RCC 7860 (cell line): ENCODE measurements at regions not wholly inside any gene's neighbourhood (a gene's known extent, or its start where the extent isn't known, plus 50 kb on each side); places are given as distances from the start of the nearest gene placed in this dataset.
"Not testable (repeated sequence)": the region's sequence is repeated elsewhere in the genome, so short reads cannot be mapped to it uniquely, and the experiment has no call there.

Experiments used
- DNase-seq: peaks from one replicate; pipeline ENCODE4 v3.0.0-alpha.2; 2015; ENCODE audit warnings: low spot score
- FAIRE-seq: peaks from 2 replicates; lab custom pipeline; 2012; peaks lifted over from hg19 to GRCh38; lab: Jason Lieb, UNC

- FAIRE-seq (no peak), DNase-seq (no peak)
These were observed 197.8 kb downstream of the MEMO1 start for GRCh38 chr2:31813016-31813415.

DNA sequence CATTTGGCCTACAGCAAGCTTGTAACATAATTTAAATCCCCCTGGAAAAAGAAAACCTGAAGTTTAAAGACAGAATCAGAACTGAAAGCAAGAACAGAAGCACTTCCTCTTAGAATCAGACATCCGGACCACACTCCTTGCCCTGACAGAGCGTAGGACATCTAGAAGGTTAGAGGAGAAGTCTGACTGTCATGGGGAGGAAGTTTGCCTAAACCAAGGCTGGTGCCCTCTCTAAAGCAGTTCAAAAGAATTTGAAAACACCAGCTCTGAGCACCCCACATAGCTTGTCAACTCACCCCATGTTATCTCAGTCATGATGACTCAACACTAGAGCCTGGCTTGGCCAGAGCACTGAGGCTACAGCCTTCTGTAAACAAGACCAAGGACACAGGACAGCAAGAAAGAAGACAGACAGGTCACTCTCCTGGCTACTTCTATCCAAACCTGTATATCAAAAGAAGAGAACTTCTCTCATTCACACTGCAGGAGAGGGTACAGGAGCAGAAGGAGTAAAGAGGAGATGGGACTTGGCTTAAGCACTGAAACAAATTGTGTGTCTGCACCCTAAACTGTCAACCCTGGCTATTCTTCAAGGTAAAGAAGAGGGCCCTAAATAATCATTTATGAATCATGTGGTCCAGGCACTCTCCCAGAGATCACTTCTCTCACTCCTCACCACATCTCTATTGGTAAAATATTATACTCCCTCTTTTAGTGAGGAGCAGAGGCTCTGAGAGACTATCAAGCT, 198.6 kb downstream of the MEMO1 start:
- no peak for FAIRE-seq
- no peak for DNase-seq

DNA sequence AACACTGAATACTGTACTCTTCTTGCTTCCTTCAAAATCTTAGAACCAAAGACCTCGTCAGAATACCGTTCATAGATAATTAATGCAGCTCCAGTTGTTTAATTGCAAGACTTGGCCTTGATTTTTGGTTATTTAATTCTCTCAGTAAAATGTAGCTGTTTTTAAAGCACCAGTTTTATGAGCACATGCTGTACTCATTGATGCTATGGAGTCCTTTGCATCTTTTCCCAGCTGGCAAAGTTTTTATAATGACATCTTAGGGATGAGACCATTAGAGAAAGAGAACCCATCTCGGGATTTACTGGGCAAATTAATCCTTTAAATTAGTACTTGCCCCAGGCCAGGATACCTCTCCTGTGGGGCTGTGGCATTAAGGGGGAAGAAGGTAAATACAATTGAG, 199.3 kb downstream of the MEMO1 start:
- DNase-seq (no peak), FAIRE-seq (no peak)

GRCh38 chr2:31810200-31810917, 200.4 kb downstream of the MEMO1 start:
- DNase-seq (no peak), FAIRE-seq (no peak)

DNA sequence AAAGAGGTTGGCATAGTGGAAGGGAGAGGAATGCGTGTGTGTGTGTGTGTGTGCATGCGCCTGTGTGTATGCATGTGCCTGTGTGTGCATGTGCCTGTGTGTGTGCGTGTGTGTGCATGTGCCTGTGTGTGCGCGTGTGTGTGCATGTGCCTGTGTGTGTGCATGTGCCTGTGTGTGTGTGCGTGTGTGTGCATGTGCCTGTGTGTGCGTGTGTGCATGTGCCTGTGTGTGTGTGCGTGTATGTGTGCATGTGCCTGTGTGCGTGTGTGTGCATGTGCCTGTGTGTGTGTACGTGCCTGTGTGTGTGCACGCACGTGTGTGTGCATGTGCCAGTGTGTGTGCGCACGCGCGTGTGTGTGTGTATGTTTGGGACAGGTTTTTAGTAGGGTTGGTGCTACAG, 205.1 kb downstream of the MEMO1 start:
- no peak for FAIRE-seq
- DNase-seq: no peak

DNA sequence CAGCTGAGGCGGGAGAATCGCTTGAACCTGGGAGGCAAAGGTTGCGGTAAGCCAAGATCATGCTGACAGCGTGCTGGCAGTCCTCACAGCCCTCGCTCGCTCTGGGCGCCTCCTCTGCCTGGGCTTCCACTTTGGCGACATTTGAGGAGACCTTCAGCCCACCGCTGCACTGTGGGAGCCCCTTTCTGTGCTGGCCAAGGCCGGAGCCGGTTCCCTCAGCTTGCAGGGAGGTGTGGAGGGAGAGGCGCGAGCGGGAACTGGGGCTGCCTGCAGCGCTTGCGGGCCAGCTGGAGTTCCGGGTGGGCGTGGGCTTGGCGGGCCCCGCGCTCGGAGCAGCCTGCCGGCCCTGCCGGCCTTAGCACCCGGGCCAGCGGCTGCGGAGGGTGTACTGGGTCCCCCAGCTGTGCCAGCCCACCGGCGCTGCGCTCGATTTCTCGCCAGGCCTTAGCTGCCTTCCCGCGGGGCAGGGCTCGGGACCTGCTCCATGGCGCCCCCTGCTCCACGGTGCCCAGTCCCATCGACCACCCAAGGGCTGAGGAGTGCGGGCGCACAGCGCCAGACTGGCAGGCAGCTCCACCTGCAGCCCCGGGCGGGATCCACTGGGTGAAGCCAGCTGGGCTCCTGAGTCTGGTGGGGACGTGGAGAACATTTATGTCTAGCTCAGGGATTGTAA, 207.2 kb downstream of the MEMO1 start:
- not testable (repeated sequence) for FAIRE-seq, DNase-seq

DNA sequence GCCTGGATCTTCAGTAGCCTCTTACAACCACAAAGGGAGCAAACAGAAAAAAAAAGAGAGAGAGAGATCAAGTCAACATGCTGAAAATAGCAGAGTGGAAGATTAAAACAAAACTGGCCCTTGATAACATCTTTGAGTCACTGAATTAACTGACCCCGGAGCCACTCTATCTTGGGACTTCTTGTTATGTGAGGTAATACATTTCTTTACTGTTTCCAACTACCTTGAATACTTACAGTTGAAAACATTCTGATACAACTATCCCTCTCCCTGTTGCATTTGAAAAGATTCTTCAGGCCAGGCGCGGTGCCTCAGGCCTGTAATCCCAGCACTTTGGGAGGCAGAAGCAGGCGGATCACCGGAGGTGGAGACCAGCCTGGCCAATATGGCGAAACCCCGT, 208.1 kb downstream of the MEMO1 start:
- no peak for FAIRE-seq

GRCh38 chr2:31799282-31799681, 211.5 kb downstream of the MEMO1 start:
- DNase-seq, FAIRE-seq: not testable (repeated sequence)

More for the DNA sequence above, 208.1 kb downstream of the MEMO1 start:
- no peak for DNase-seq

GRCh38 chr2:31788273-31788672, 207.5 kb upstream of the SRD5A2 start:
- DNase-seq (no peak), FAIRE-seq (no peak)

GRCh38 chr2:31785876-31786275, 205.1 kb upstream of the SRD5A2 start:
- peak; percentile 96 for FAIRE-seq
- DNase-seq: peak; percentile 83

DNA sequence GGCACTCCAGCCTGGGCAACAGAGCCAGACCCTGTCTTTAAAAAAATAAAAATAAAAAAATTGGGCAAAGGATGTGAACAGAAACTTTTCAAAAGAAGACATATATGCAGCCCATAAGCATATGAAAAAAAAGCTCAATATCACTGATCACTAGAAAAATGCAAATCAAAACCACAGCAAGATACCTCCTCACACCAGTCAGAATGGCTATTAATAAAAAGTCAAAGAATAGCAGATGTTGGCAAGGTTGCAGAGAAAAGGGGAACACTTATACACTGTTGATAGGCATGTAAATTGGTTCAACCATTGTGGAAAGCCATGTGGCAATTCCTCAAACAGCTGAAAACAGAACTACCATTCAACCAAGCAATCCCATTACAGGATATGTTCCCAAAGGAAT, 204.1 kb upstream of the SRD5A2 start:
- FAIRE-seq (no peak), DNase-seq (no peak)

DNA sequence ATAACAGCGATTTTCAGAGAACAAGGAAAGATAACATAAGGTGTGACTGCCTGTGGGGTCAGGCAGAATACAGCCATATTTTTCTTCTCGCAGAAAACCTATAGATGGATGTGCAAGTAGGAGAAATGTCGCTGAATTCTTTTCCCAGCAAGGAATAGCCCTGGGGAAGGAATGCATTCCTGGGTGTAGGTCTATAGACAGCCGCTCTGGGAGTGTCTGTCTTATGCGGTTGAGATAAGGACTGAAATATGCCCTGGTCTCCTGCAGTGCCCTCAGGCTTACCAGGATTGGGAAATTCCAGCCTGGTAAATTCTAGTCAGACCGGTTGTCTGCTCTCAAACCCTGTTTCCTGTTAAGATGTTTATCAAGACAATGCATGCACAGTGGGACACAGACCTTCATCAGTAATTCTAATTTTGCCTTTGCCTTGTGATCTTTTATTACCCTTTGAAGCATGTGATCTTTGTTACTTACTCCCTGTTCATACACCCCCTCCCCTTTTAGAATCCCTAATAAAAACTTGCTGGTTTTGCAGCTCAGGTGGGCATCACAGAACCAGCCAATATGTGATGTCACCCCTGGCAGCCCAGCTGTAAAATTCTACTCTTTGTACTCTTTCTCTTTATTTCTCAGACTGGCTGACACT, 202.8 kb upstream of the SRD5A2 start:
- DNase-seq, FAIRE-seq: not testable (repeated sequence)

DNA sequence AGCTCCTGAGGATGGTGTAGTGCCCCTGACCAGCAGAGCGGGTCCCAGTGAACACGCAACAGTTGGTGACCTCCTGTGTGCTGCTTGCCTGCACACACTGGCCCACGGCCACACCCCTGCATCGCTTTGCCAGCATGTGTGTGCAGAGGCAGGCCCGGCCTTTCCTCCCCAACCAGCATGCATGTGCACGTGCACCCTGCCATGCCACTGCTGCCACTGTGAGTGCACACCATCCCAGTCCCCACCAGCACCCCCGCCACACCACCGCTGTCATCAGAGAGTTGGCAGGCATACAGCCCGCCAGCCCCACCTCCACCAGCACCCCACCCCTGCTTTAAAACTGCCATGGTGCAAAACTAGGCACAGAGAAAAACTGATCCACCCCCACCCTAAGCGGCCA, 197.4 kb upstream of the SRD5A2 start:
- no peak for FAIRE-seq

GRCh38 chr2:31770741-31771140, 190.0 kb upstream of the SRD5A2 start:
- FAIRE-seq: no peak
- DNase-seq: no peak

More for the DNA sequence above, 197.4 kb upstream of the SRD5A2 start:
- no peak for DNase-seq

- DNase-seq (no peak), FAIRE-seq (no peak)
These were observed 184.6 kb upstream of the SRD5A2 start for GRCh38 chr2:31765078-31765945.

DNA sequence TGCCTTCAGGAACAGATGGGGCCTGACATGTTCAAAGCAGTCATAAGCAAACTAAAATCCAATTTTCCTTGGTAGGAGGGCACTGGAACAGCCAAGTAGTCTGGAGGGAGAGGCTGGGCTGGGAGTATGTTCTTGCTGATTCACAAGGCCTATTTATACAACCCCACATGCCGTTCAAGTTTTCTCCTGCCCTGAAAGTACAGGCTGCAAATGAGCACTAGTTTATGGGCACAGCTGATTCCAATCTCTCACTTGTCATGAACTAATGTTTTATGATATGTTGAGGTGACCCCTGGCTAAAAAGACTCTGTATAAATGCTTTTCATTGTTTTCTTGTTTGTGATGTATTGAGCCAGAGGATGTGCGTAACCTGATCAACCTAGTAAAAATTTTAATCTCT, 183.4 kb upstream of the SRD5A2 start:
- DNase-seq: no peak
- no peak for FAIRE-seq

- no peak for FAIRE-seq
- no peak for DNase-seq
These were observed 181.3 kb upstream of the SRD5A2 start for GRCh38 chr2:31762085-31762484.

DNA sequence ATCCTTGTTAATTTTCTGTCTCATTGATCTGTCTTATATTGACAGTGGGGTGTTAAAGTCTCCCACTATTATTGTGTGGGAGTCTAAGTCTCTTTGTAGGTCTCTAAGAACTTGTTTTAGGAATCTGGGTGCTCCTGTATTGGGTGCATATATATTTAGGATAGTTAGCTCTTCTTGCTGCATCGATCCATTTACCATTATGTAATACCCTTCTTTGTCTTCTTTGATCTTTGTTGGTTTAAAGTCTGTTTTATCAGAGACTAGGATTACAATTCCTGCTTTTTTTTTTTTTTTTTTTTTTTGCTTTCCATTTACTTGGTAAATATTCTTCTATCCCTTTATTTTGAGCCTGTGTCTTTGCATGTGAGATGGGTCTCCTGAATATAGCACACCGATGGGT, 176.6 kb upstream of the SRD5A2 start:
- FAIRE-seq, DNase-seq: not testable (repeated sequence)

- DNase-seq, FAIRE-seq: not testable (repeated sequence)
These were observed 168.0 kb upstream of the SRD5A2 start for GRCh38 chr2:31748746-31749145.

- no peak for FAIRE-seq
- DNase-seq: no peak
These were observed 167.3 kb upstream of the SRD5A2 start for GRCh38 chr2:31748041-31748440.
